Testis (tissue), 2 donors: ENCODE measurements at regions not wholly inside any gene's neighbourhood (a gene's known extent, or its start where the extent isn't known, plus 50 kb on each side); places are given as distances from the start of the nearest gene placed in this dataset.

Source experiments
- DNase-seq: peaks from one replicate; pipeline ENCODE4 v3.0.0-alpha.2; 2019
- H3K27ac ChIP-seq, 2 donors: fragments of 200-600 bp; sonication (generic); one replicate each; pipeline ENCODE4 v1.5.1; 2019
- H3K27me3 ChIP-seq: fragments of 200-600 bp; sonication (generic); one replicate; pipeline ENCODE4 v1.5.1; 2019
- H3K36me3 ChIP-seq: fragments of 200-600 bp; sonication (generic); one replicate; pipeline ENCODE4 v1.5.1; 2017; ENCODE audit warnings: low read depth; ENCODE audit errors: missing control alignments
- H3K4me1 ChIP-seq: fragments of 200-600 bp; sonication (generic); one replicate; pipeline ENCODE4 v1.5.1; 2019
- H3K4me3 ChIP-seq, 2 donors: fragments of 200-600 bp; sonication (generic); one replicate each; pipeline ENCODE4 v1.5.1; 2017 to 2019
- H3K9me3 ChIP-seq: fragments of 200-600 bp; sonication (generic); one replicate; pipeline ENCODE4 v1.5.1; 2017
- POLR2A ChIP-seq: fragments of 450-650 bp; IDR thresholded peaks from one replicate; pipeline ENCODE4 v1.6.1; 2017; ENCODE audit warnings: antibody characterized with exemption, mild to moderate bottlenecking, moderate library complexity
- WGBS, 2 donors: methylation state at CpG; one replicate each; pipeline ENCODE4 v1.1.5; 2018; 5-methylcytosine and 5-hydroxymethylcytosine counted together
- intact Hi-C: fragments of 100-400 bp; cut with DNase I; formaldehyde crosslinking; loops from one replicate; pipeline ENCODE4 v1.15.1; 2023; ENCODE audit warnings: low total_unique reads
- TF ChIP-seq, protein P1 (sequence below), 3 experiments: fragments of 450-650 bp in 2 of 3; fragments of 200-600 bp in 1 of 3; sonication (generic) in 1 of 3; IDR thresholded peaks; one replicate each; pipeline ENCODE4 v1.5.1; 2016 to 2019; ENCODE audit warnings: antibody characterized with exemption in 3 of 3, mild to moderate bottlenecking in 2 of 3, moderate library complexity in 1 of 3

DNA sequence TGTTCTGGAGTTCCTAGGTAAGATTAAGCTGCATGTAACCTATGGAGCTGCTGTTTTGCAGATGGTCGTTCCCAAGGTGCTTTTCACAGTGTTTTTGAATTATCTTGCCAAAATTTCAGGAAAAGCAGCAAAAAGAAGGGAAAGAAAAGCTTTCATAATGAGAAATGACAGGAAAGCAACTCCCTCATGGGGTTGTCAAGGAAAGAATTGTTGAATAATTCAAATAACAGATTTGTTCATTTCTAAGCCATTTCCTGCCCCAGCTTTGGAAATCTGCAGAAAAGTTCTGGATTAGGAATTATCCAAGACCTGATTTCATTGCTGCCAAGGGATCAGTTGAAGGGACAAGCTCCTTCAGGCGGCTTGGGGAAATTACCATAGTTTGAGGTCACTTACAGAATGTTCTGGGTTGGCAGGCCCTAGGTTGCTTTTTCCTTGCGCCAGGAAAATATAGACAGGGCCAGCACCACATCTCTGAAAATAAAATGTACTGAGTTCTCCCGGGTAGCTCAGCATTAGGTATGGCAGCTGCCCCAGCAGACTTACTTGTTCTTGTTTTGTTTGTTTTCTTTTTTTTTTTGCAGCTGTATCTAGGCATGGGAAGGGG is 354.7 kb downstream of the STIM2 start:
- Histone ChIP-seq H3K4me3 (no peak overlapping the region), H3K27me3 (no peaks in the 10 kb centered on the region), H3K4me1 (no peaks in the 10 kb centered on the region), H3K27ac (no peak overlapping the region), H3K9me3 (no peaks in the 10 kb centered on the region), H3K36me3 (no peaks in the 10 kb centered on the region)
- 71 to 84% methylated on average over 4 of the region's 4 CpGs for WGBS, 2 donors
- no peak for DNase-seq
- TF ChIP-seq, protein P1, sequence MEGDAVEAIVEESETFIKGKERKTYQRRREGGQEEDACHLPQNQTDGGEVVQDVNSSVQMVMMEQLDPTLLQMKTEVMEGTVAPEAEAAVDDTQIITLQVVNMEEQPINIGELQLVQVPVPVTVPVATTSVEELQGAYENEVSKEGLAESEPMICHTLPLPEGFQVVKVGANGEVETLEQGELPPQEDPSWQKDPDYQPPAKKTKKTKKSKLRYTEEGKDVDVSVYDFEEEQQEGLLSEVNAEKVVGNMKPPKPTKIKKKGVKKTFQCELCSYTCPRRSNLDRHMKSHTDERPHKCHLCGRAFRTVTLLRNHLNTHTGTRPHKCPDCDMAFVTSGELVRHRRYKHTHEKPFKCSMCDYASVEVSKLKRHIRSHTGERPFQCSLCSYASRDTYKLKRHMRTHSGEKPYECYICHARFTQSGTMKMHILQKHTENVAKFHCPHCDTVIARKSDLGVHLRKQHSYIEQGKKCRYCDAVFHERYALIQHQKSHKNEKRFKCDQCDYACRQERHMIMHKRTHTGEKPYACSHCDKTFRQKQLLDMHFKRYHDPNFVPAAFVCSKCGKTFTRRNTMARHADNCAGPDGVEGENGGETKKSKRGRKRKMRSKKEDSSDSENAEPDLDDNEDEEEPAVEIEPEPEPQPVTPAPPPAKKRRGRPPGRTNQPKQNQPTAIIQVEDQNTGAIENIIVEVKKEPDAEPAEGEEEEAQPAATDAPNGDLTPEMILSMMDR (IDR thresholded peaks at IDR 0.05), result no peak
- TF ChIP-seq POLR2A, result no peak
- intact Hi-C loops, result no loop called here

DNA sequence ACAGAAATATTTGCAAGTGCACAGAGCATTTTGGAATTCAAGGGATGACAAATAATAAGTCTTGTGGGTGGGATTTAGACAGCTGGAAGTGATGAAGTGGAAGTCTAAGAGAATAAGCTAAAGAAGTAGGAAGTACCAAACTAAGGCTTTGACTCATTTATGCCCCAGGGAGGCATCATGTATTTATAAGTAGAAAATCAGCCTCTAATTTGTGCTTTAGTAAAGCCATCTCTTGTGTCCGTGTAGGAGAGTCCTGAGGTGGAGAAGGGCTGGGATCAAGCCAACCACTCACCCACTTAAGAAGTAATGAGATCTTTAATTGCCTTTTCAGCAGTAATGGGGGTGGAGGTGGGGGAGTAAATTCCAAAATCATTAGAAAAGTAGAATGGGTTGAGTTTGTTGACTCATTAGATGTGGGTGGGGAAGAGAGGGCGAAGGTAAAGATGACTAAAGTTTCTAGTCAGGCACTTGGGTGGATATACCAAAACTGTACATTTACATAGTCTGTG is 356.7 kb downstream of the STIM2 start:
- intact Hi-C loops, result no loop called here
- Histone ChIP-seq H3K4me1 (no peaks in the 10 kb centered on the region), H3K36me3 (no peaks in the 10 kb centered on the region), H3K4me3 (no peak overlapping the region), H3K27me3 (no peaks in the 10 kb centered on the region), H3K27ac (no peak overlapping the region), H3K9me3 (no peaks in the 10 kb centered on the region)
- TF ChIP-seq, protein P1 (IDR thresholded peaks at IDR 0.05), result no peak
- TF ChIP-seq POLR2A, result no peak
- 39 to 44% methylated on average over 2 of the region's 2 CpGs for WGBS, 2 donors
- no peak for DNase-seq

DNA sequence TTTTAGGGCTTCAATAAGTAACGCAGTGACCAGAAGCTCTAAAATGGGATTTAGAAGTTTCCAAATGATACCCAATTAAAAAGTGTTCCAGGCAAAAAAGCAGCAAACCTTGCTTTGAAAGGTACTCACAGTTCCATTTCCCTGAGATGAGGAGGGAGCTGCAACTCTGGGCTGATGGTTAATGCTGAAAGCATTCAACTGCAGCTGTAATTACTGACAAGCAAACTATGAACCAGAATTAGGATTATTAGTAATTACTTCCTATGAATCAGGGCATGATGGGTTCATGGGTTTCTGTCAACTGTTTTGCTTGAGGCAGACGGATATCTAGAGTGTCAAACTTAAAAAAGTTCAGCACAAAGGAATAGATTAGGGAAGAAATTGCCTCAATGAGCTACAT is 357.4 kb downstream of the STIM2 start:
- Histone ChIP-seq H3K4me3 (no peak overlapping the region), H3K27me3 (no peaks in the 10 kb centered on the region), H3K27ac (no peak overlapping the region), H3K36me3 (no peaks in the 10 kb centered on the region), H3K9me3 (no peaks in the 10 kb centered on the region), H3K4me1 (no peaks in the 10 kb centered on the region)
- DNase-seq, result no peak
- TF ChIP-seq POLR2A, result no peak
- TF ChIP-seq, protein P1 (IDR thresholded peaks at IDR 0.05), result no peak
- 54 to 58% methylated on average over 2 of the region's 2 CpGs for WGBS, 2 donors
- intact Hi-C loops, result no loop called here

DNA sequence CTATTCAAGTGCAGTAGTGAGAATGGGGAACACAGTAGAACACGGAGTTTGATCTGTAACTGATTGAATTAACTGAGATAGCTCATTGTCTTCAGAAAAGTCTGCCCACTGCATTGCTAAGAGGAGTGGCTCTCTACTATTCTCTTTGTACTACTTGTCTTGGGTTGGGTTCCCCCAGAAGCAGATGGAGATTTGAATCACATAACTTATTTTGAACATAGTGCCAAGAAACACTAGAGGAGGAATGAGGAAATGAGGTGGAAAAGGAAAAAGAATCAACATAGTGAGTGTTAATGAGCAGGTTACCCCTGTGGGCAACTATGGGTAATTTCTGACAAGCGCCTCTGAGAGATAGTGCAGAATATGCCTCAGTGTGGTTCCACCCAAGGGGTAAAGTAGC is 362.7 kb downstream of the STIM2 start:
- intact Hi-C loops, result no loop called here
- Histone ChIP-seq H3K4me3 (no peak overlapping the region), H3K27ac (no peak overlapping the region), H3K27me3 (no peaks in the 10 kb centered on the region), H3K9me3 (no peaks in the 10 kb centered on the region), H3K36me3 (no peaks in the 10 kb centered on the region), H3K4me1 (no peaks in the 10 kb centered on the region)
- TF ChIP-seq, protein P1 (IDR thresholded peaks at IDR 0.05), result no peak
- 74 to 80% methylated on average over 2 of the region's 2 CpGs for WGBS, 2 donors
- no peak for DNase-seq

DNA sequence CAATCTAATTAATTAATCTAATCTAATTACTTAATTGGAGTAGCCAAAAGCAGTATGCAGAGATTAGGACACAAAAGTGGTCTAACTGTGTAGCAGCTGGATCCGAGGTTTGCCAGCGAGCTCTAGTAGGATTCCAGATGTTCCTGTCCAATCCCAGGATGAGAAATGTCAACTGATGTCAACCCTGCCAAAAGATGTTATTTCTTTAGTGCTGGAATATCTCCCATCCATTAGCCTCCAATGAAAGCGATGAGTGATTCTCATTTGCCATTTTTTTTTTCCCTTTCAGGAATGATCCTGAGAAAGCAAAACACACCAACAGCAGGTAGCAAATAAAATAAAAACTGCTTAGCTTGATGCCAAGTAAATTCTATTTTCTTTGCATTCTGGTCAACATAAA is 372.9 kb downstream of the STIM2 start:
- no peak overlapping the region for H3K4me3 ChIP-seq
- no peaks in the 10 kb centered on the region for H3K36me3 ChIP-seq
- intact Hi-C loops, result no loop called here
- DNase-seq, result no peak
- 65 to 69% methylated on average over 3 of the region's 3 CpGs for WGBS, 2 donors
- no peak overlapping the region for H3K27ac ChIP-seq
- H3K9me3 ChIP-seq, result no peaks in the 10 kb centered on the region
- TF ChIP-seq, protein P1 (IDR thresholded peaks at IDR 0.05), result no peak
- no peak for TF ChIP-seq POLR2A
- no peaks in the 10 kb centered on the region for H3K27me3 ChIP-seq
- no peaks in the 10 kb centered on the region for H3K4me1 ChIP-seq
